ENCODE measurements at regions not wholly inside any gene's neighbourhood (a gene's known extent, or its start where the extent isn't known, plus 50 kb on each side); places are given as distances from the start of the nearest gene placed in this dataset.

- no peak for DNase-seq (ENCODE audit: extremely low spot score)
- no peak for TF ChIP-seq CTCF (IDR thresholded peaks at IDR 0.05; ENCODE audit: control extremely low read depth, extremely low read depth, low read depth, missing control alignments)
- CTCF ChIA-PET: interaction anchor here (1.1 to 6.9 kb wide), 2 partner anchors 15 to 27 kb away, joined by 3 to 39 read pairs; no protein-coding TSS in a partner anchor
- POLR2A ChIA-PET: no interaction called here
Observed at GRCh38 chr5:170168002-170168401, 62.3 kb downstream of the FOXI1 start.

GRCh38 chr5:170168797-170169196 is 63.1 kb downstream of the FOXI1 start:
- DNase-seq (ENCODE audit: extremely low spot score): no peak
- ChIA-PET POLR2A (no interaction called here), CTCF (interaction anchor here (6.9 kb wide), 1 partner anchor 14 kb away, joined by 39 read pairs; no protein-coding TSS in a partner anchor)
- no peak for TF ChIP-seq CTCF (IDR thresholded peaks at IDR 0.05; ENCODE audit: control extremely low read depth, extremely low read depth, low read depth, missing control alignments)

GRCh38 chr5:170169996-170170395 is 62.8 kb upstream of the C5orf58 start:
- CTCF ChIA-PET: interaction anchor here (0.7 to 1.5 kb wide), 3 partner anchors 12 to 98 kb away, joined by 3 to 9 read pairs (median 4); no protein-coding TSS in a partner anchor
- POLR2A ChIA-PET: no interaction called here
- TF ChIP-seq CTCF (IDR thresholded peaks at IDR 0.05; ENCODE audit: control extremely low read depth, extremely low read depth, low read depth, missing control alignments): no peak
- no peak for DNase-seq (ENCODE audit: extremely low spot score)

GRCh38 chr5:170171811-170172210 is 61.0 kb upstream of the C5orf58 start:
- TF ChIP-seq CTCF (IDR thresholded peaks at IDR 0.05; ENCODE audit: control extremely low read depth, extremely low read depth, low read depth, missing control alignments): no peak
- ChIA-PET POLR2A (no interaction called here), CTCF (interaction anchor here (1.0 to 3.9 kb wide), 4 partner anchors 11 to 71 kb away, joined by 3 to 28 read pairs (median 5); no protein-coding TSS in a partner anchor)
- DNase-seq (ENCODE audit: extremely low spot score): no peak

GRCh38 chr5:170173227-170173626 is 59.6 kb upstream of the C5orf58 start:
- CTCF ChIA-PET: interaction anchor here (1.3 to 3.9 kb wide), 4 partner anchors 9 to 73 kb away, joined by 5 to 28 read pairs (median 6); no protein-coding TSS in a partner anchor
- TF ChIP-seq CTCF (IDR thresholded peaks at IDR 0.05; ENCODE audit: control extremely low read depth, extremely low read depth, low read depth, missing control alignments): no peak
- DNase-seq (ENCODE audit: extremely low spot score): no peak
- POLR2A ChIA-PET: no interaction called here

- ChIA-PET POLR2A (no interaction called here), CTCF (interaction anchor here (1.2 to 3.9 kb wide), 6 partner anchors 9 to 74 kb away, joined by 3 to 28 read pairs (median 4); no protein-coding TSS in a partner anchor)
- TF ChIP-seq CTCF (IDR thresholded peaks at IDR 0.05; ENCODE audit: control extremely low read depth, extremely low read depth, low read depth, missing control alignments): no peak
- no peak for DNase-seq (ENCODE audit: extremely low spot score)
Observed at GRCh38 chr5:170173647-170174046, 59.1 kb upstream of the C5orf58 start.

All from GM10248 (cell line).